Kidney tubule cell (primary cell): ENCODE measurements at regions not wholly inside any gene's neighbourhood (a gene's known extent, or its start where the extent isn't known, plus 50 kb on each side); places are given as distances from the start of the nearest gene placed in this dataset.

Source experiments
- DNase-seq: peaks from one replicate; pipeline ENCODE4 v3.0.0-alpha.2; 2018; ENCODE audit warnings: low spot score

- no peak for DNase-seq
Measured at GRCh38 chr18:44503854-44504253, 176.8 kb upstream of the SETBP1 start.

DNA sequence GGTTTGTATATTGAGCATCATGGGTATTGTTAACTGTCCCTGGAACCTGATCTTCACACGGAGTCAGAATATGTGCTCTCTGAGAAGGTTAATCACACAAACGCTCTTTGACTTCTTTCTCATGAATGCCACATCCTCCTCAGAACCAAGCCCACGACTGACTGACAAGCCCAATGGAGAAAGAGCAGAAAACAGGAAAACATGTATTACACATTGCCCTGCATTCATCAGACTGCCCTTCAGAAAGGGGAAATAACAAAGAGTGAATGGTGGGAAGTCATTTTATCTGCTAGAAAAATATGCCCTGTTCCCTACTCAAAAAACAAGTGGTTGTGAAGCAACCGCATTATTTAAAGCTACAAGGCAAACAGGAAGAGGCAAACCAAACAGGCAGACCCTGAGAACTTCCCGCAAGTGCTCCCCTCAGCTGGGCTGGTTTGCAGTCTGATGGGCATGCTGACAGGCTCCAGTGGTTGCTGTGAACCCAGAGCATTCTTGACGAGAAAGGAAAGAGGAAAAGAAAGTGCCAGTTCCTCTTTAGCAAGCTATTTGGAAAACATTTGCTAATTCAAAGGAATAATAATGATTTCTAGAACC lies 172.9 kb upstream of the SETBP1 start:
- no peak for DNase-seq

DNA sequence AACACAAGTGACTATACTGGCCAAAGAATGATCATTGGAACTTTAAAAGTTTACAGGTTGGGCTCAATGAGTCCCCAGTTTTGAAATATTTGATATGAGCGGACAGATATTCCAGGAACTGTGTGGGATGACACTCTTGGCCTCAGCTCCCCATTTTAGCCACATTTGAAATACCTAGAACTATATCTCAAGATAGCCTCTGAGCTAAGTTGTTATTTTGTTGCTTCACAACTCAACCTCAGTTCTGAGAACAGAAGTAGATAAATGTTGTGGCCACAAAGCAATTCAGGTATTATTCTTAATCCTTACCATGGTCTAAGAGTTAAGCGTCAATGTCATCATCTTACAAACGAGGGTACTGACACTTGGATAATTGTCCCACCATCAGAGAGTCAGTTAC lies 172.2 kb upstream of the SETBP1 start:
- no peak for DNase-seq

DNA sequence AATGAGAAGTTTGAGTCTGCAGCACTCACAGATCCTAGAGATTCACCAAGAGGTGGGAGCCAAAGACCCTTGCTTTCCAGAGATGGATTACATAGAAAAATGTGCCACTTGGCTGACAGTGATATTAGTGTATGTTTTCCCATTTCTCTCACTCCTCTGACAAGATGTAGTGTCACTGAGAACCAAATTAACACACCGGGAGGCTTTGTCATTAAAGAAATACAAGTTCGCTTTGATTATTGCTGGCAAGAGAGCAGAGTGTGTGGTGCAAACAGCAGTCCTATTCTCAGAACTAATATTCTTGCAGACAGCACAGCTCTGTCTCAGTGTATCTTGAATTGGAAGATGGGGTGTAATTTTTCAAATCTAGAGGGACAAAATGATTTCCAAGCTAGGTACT lies 171.6 kb upstream of the SETBP1 start:
- no peak for DNase-seq

DNA sequence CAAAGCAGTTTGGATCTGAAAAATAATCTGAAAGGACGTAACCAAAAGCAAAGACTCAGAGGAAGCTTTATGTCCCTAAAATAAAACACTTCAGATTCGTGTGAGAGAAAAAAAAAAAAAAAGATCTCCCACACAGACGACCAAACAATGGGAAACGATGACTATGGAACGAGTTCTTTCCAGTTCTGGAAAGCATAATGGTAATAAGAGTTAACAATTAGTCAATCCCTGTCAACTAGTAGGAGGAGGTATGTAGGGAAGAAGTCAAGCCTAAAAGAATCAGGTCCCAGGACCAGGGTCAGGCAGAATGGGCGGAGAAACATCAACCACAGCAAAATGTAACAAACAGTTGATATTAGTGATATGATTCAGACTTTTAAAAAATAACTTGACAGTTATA lies 170.3 kb upstream of the SETBP1 start:
- DNase-seq, result peak; percentile 20

- DNase-seq, result no peak
Measured at GRCh38 chr18:44513233-44513632, 167.5 kb upstream of the SETBP1 start.

DNA sequence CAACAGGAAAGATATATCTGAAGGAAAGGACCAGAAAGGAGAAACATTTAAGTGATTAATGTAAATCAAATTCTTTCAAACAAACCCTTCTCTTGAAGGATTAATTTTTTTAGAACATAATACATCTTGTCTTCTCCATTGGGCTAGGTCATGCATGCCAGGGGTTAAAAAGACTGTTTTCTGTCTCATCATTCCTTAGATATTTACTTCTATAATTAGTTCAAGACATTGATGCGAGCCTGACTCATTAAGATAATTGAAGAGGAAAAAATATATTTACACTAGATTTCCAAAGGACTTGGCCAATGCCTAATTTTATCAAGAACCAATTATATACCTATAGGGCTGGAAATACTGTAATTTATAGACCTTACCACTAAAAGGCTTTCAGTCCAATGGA lies 166.6 kb upstream of the SETBP1 start:
- DNase-seq, result no peak

GRCh38 chr18:44514766-44515165 lies 165.9 kb upstream of the SETBP1 start:
- DNase-seq, result no peak

DNA sequence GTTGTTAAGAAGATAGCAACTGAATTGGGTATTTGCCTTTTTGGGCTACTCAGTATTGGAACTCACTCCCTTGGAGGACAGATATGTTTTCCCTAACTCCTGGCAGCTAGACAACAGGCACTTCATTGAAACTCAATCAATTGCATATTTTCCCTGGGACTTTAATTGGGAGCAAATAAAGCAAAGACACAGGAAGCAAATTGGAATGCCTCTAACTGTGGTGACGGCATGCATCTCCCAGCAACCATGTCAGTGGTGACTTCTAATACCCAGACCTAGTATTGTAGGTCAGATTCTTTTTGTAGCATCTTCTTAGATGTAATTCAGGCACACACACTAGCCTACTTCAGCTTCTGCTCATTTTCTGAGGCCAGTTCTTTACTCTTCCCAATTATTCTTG lies 164.2 kb upstream of the SETBP1 start:
- no peak for DNase-seq

DNA sequence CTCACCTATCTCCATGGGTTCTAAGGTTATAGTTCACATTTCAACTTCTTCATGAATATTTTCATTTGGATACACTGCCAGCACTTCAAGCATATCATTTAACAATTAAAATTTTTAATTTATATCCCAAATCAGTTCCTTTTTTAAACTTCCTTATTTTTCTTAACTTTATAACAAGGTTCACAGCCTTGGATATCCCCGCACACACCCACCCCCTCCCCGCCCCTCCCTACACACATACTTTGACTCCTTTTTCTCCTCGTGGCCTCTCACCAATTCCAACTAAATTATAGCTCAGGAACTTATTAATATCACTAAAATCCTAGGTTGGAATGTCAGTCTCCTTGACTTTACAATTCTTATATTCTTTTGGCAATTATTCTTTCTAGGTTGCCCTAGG lies 163.6 kb upstream of the SETBP1 start:
- DNase-seq, result no peak

DNA sequence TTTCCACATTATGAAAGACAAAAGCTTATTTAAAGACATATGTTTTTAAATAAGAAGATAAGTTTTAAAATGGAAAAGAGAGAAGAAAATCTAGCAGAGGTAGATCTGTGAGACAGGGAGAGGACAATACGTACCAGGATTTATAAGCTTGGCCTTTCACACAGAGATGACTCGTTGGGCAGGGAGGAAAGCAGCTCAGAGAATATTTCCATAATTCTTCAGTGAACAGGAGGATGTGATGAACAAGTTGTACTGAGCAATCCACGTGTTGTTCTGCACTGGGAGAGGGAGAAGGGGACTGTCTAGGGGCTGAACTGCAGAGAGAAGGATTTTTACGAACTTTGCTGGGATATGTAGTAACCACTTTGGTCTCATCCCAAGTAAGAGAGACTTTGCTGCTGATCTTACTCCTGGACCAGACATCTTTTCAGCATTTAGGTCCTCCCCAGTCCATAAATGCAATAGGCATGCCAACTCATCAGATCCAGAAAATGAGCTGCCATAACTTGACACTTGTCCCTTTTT lies 162.5 kb upstream of the SETBP1 start:
- DNase-seq, result peak; percentile 10

DNA sequence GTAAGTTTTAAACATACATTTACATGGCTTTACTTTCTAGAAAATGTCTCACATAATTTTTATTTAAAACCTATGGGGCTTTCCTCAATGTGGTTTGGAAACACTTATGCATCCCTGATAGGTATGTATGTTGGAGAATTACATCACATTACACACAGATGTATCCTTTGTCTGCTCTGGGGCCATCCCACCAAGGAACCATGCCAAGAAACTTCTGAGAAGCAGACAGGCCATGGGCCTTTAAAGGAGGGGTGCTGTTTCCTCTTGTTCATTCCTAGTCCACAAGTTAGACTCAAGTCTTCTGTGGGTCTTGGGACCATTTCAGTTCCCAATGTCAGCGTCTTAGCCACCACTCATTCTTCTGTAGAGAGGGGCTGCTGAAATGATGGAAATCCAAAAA lies 162.0 kb upstream of the SETBP1 start:
- no peak for DNase-seq

DNA sequence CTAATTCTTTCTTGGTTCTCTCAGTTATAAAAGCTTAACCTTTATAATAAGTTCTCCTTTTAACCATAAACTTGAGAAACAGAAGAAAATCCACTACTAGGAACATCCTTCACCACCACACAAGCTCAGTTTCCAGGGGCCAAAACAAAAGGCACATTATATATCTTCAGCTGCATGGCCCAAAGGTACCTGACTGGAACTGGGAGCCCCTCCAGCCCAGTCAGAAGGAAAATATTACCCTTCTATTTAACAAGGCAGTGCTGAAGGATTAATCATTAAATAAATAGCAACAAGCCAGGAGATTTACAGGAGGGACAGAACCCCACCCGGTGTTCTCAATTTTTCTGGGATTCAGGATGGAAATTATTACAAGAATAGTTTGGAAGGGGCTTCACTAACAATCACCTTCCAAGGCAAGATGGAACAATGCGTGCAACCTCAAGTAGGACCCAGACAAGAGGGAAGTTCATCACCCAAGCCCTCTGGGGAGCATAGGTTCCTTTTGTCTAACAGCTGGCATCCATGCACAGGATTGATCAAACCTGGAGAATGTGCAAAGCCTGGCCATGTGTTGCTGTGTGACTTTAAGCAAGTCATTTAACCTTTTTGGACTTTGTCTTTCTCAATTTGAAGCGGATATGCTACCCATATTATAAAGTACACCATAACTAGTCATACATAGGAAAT lies 159.6 kb upstream of the SETBP1 start:
- peak; percentile 55 for DNase-seq

DNA sequence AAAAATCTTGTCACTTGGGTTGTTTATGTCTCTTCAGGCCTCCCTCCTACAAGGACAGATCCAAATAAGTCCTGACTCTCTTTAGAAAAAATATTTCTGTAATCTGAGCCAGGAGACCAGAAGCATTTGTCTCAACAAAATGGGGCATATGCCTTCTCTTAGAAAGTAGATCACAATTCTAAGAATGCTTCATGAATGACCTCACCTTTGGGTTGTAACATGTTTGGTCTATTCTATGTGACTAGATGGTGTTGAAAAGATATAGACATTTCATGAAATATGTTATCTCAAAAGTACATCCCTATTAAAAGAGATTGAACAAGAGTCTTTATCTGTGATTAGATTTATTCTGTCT lies 159.0 kb upstream of the SETBP1 start:
- peak; percentile 46 for DNase-seq

- no peak for DNase-seq
Measured at GRCh38 chr18:44526705-44527415, 153.8 kb upstream of the SETBP1 start.

DNA sequence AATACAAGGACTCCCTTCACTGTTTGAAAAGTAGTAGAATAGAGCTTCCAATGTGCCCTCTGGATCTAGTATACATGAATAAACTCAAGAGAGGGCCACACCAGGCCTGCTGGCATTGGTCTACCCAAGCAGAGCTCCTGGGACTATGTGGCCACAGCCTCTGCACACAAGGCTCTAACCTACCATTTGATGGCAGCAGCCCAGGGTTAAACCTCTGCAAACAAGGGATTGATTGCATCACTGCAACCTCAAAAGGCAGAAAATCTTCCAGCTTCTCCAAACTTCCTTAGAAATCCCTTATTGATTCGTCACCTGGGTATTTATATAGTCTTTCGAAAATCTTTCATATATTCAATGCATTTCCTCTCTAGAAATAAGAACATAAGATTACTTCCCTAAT lies 147.6 kb upstream of the SETBP1 start:
- no peak for DNase-seq

DNA sequence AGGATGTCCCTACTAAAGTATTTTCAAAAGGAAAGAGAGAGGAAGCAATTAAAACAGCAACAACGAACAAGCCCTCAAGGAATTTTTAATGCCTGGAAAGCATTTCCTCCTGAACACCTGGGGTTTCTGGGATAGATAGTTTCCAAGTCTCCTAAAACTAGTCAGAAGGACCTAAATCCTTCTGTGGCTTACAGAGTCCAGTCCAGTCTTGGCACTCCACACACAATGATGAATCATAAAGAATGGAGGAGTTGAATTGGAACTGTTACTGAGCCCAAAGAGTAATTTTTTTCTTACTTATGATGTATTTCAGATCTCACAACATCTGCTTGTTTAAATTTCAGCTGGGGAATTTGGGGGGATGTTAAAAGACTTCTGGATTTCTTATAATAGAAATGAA lies 144.6 kb upstream of the SETBP1 start:
- DNase-seq, result peak; percentile 60

GRCh38 chr18:44536619-44537018 lies 144.1 kb upstream of the SETBP1 start:
- no peak for DNase-seq

DNA sequence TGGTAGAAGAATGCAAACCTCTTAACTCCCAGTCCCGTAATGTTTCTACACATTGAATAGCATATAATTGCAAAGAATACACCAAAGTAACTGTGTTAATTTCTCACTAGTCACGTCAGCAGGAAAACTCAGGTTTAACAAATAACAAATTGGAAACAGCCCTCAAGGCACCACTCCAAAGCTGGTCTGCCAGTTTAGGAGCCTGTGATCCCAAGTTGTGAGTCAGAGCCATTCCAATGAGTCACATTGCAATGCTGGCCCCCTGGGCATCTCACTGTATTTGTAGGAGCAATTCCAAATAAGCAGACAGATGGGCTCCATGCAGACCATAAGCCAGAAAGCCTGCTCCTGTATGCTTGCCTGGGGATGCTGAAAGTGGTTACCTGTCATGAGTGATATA lies 143.2 kb upstream of the SETBP1 start:
- DNase-seq, result peak; percentile 88

DNA sequence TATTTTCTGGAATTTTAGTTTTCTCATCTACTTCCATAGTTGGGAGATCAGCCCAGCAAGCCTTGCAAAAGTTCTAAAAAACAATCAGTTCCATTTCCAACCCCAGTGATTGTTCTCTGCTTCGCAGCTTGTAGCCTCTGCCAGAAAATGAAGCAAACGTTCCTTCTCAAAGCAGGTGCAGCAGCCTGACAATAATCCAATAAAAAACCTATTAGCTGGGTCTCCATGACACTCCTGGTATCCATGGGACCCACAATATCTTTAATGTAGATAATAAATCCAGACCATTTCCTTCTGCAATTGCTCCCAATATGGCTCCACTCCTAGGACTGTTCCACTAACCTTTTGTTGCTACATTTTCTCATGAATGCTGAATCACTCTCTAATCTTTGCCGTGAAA lies 140.8 kb upstream of the SETBP1 start:
- DNase-seq, result no peak

DNA sequence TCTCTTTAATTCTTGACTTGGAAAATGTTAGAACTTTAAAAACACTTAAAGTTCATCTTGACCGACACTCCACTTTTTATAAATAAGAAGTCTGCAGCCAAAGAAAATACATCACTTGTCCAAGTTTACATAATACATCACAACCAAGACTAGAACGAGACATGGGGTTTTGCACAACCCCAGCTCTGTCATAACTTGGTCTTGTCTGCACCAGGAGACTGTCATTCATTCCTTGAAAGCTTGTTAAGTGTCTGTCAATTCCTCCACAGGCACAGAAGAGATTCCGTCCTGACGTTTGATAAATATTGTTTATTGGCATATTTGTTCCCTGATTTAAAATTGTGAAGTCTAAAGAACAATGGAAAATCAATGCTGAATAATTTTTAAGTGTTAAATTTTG lies 139.5 kb upstream of the SETBP1 start:
- DNase-seq, result no peak

DNA sequence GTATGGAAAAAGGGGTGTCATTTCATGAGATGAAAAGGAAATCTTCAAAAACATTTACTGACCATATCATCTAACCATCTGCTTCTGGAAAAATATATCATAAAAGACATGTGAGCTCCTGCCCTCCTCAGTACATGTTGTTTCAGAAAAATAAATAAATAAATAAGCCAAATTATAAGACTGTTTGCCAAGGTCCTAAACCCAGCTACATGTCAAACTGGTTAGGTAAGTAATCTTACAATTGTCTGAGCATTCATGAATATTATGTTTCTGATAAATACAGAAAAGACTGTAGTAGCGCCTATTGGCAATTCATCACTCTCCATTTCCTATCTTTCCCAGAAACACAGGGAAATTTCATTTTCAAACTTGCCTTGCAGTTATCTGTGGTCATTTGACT lies 138.9 kb upstream of the SETBP1 start:
- DNase-seq, result no peak

GRCh38 chr18:44543387-44543786 lies 137.3 kb upstream of the SETBP1 start:
- DNase-seq, result no peak
